PFSK-1 (cell line): ENCODE measurements at regions not wholly inside any gene's neighbourhood (a gene's known extent, or its start where the extent isn't known, plus 50 kb on each side); places are given as distances from the start of the nearest gene placed in this dataset.

Source experiments
- FOXP2 ChIP-seq: optimal IDR thresholded peaks from 2 replicates; pipeline ENCODE3; 2011; ENCODE audit warnings: borderline replicate concordance, control low read depth, inconsistent platforms; ENCODE audit not compliant: insufficient read depth; ENCODE audit errors: extremely low read length, extremely low read depth
- POLR2AphosphoS5 ChIP-seq: IDR thresholded peaks from 2 replicates; pipeline ENCODE4 v1.6.1; 2012; ENCODE audit warnings: low read depth, mild to moderate bottlenecking, control low read depth, low read length, moderate library complexity
- SIN3A ChIP-seq: IDR thresholded peaks from 2 replicates; pipeline ENCODE4 v1.6.1; 2012; ENCODE audit warnings: mild to moderate bottlenecking, low read length, moderate library complexity, borderline replicate concordance; ENCODE audit not compliant: insufficient read depth
- TAF1 ChIP-seq: IDR thresholded peaks from 2 replicates; pipeline ENCODE4 v1.6.1; 2012; ENCODE audit warnings: low read length, control low read depth, borderline replicate concordance; ENCODE audit not compliant: insufficient read depth
- TF ChIP-seq, protein P1 (sequence below), 2 experiments: IDR thresholded peaks; 2 replicates each; pipeline versions ENCODE4 v1.6.1 to v1.8.0; 2011 to 2012; ENCODE audit warnings: low read depth in 2 of 2, low read length in 2 of 2, control low read depth in 1 of 2, inconsistent platforms in 1 of 2, mild to moderate bottlenecking in 1 of 2, moderate library complexity in 1 of 2; ENCODE audit not compliant: insufficient read depth in 1 of 2

DNA sequence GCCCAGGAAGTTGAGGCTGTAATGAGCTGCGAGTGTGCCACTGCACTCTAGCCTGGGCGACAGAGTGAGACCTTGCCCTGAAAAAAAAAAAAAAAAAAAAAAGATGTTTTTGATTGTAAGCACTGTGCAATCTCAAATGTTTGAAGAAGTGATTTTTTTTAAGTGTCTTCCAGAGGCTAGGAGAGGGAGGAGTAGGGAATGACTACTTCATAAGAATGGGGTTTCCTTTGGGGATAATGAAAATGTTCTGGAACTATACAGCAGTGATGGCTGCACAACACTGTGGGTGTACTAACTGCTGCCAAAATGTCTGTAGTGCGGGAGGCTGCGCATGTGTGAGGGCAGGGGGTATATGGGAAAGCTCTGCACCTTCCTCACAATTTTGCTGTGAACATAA is 83.7 kb downstream of the MCFD2 start:
- TF ChIP-seq POLR2AphosphoS5 = no peak
- no peak for TF ChIP-seq SIN3A
- no peak for TF ChIP-seq FOXP2
- TF ChIP-seq, protein P1, sequence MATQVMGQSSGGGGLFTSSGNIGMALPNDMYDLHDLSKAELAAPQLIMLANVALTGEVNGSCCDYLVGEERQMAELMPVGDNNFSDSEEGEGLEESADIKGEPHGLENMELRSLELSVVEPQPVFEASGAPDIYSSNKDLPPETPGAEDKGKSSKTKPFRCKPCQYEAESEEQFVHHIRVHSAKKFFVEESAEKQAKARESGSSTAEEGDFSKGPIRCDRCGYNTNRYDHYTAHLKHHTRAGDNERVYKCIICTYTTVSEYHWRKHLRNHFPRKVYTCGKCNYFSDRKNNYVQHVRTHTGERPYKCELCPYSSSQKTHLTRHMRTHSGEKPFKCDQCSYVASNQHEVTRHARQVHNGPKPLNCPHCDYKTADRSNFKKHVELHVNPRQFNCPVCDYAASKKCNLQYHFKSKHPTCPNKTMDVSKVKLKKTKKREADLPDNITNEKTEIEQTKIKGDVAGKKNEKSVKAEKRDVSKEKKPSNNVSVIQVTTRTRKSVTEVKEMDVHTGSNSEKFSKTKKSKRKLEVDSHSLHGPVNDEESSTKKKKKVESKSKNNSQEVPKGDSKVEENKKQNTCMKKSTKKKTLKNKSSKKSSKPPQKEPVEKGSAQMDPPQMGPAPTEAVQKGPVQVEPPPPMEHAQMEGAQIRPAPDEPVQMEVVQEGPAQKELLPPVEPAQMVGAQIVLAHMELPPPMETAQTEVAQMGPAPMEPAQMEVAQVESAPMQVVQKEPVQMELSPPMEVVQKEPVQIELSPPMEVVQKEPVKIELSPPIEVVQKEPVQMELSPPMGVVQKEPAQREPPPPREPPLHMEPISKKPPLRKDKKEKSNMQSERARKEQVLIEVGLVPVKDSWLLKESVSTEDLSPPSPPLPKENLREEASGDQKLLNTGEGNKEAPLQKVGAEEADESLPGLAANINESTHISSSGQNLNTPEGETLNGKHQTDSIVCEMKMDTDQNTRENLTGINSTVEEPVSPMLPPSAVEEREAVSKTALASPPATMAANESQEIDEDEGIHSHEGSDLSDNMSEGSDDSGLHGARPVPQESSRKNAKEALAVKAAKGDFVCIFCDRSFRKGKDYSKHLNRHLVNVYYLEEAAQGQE (IDR thresholded peaks at IDR 0.05; ENCODE audit: insufficient read depth in 1 of 2, low read depth in 2 of 2, low read length in 2 of 2) = no peak
- TF ChIP-seq TAF1 = no peak

DNA sequence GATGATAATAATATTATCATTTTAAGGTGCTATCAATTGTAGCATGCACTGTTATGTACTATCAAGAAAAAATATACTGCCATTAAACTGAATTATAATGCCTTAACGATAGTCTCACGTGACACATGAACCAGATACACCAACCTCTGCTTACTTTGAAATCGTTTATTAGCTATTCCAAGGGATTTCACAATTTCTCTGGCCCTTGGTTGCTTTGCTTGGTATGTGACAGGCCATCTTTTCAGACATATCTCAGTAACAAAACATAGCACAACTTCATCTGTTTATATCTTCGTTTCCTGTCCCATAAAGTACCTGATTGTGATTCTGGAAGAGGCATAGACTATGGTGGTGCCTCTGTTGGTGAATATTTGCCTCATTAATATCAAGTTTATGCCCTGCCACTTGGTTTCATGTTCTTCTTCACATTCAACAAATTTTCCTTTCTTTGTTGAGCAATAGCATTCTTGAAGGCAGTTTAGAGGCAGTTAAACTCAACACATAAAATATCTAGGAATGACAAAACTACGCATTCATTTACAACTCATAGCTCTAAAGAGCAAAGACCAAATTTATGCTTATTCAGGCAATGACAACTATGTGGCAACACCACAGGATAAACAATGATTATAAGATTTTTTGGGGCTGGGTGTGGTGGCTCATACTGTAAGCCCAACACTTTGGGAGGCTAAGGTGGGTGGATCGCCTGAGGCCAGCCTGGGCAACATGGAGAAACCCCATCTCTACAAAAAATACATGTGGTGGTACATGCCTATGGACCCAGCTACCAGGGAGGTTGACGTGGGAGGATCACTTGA is 84.3 kb downstream of the MCFD2 start:
- TF ChIP-seq SIN3A = no peak
- TF ChIP-seq TAF1 = no peak
- TF ChIP-seq, protein P1 (IDR thresholded peaks at IDR 0.05; ENCODE audit: insufficient read depth in 1 of 2, low read depth in 2 of 2, low read length in 2 of 2) = no peak
- no peak for TF ChIP-seq POLR2AphosphoS5
- TF ChIP-seq FOXP2 = no peak

DNA sequence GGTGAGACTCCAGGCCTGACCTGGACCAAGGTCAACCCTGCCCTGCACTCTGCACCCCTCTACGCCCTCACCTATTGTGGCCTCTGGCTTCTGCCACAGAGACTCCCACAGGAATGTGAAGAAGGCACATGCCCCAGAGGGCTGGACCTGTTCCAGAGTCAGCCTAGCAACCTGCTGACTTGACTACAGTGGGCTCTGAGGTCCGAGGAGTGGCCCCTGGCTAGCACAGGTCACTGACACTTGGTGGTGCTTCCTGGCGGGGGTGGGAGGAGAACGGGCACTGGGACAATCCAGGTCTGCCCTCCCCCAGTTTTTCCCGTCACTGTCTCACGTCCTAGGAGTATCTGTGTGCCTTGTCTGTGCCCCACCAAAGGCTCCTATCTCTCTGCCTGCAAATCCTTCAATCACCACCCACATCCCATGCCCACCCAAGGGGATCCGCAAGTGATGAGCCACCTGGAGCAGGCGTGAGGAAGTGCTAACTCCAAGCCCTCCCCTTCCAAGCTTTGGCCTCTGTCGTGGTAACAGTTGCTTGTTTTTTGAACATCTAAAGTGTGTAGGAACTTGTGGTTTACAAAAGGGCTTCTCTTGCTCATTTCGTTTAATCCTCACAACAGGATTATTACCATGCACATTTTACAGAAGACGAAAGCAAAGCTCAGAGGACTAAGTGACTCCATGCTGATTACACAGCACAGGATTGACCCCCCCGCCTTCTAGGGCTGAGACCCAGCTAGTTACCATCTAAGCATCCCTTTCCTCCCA is 86.2 kb downstream of the MCFD2 start:
- no peak for TF ChIP-seq SIN3A
- TF ChIP-seq POLR2AphosphoS5 = no peak
- no peak for TF ChIP-seq TAF1
- TF ChIP-seq, protein P1 (IDR thresholded peaks at IDR 0.05; ENCODE audit: insufficient read depth in 1 of 2, low read depth in 2 of 2, low read length in 2 of 2) = no peak
- no peak for TF ChIP-seq FOXP2

DNA sequence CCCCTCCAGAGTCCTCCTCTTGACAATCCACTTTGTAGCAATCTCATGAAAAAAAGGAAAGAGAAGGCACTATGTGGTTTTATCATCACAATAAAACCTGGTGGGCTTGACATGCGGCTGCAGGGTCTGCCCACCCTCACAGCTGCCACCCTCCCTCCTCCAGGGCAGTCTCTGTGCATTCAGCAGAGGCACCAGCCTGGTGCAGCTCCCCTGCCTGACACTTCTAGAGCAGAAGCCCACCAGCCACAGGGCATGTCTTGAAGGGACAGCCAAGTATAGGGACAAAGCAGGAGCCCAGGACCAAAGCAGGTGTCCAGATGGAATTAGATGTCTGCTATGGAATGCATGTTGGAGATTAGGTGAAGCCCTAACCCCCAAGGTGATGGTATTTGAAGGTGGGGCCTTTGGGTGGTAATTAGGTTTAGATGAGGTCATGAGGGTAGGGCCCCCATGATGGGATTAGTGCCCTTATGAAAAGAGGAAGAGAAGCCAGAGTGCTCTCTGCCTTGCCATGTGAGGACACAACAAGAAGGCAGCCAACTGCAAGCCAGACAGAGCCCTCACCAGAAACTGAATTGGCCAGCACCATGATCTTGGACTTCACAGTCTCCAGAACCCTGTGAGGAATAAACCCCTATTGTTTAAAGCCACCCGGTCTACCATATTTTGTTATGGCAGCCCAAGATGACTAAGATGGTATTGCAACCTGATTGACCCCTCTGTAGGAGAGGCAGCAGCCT is 86.9 kb downstream of the MCFD2 start:
- no peak for TF ChIP-seq FOXP2
- no peak for TF ChIP-seq TAF1
- TF ChIP-seq, protein P1 (IDR thresholded peaks at IDR 0.05; ENCODE audit: insufficient read depth in 1 of 2, low read depth in 2 of 2, low read length in 2 of 2) = no peak
- TF ChIP-seq POLR2AphosphoS5 = no peak
- no peak for TF ChIP-seq SIN3A
